HepG2 (cell line): ENCODE measurements at regions not wholly inside any gene's neighbourhood (a gene's known extent, or its start where the extent isn't known, plus 50 kb on each side); places are given as distances from the start of the nearest gene placed in this dataset.

Source experiments
- ATAC-seq: fragments of 200-7000 bp; cut with Tn5 transposase; 3 replicates; pipeline ENCODE4 v1.9.1; 2020; ENCODE audit warnings: mild to moderate bottlenecking, moderate library complexity
- BruUV-seq: library from RNA; stranded (reverse); fragments of 400-500 nt; replicated peaks from 2 replicates; lab custom pipeline; 2021; lab: Mats Ljungman, UMichigan
- CTCF ChIA-PET: fragments of 300-600 bp; formaldehyde crosslinking; extraction: SDS; loops from one replicate; lab custom pipeline; 2021; ENCODE audit warnings: low total read pairs, inconsistent platforms, low intra/inter-chr PET ratio; lab: Yijun Ruan, JAX
- POLR2A ChIA-PET: fragments of 350-600 bp; sonication (Branson Sonifier 250); formaldehyde crosslinking; loops from one replicate; lab custom pipeline; 2020; ENCODE audit warnings: antibody characterized with exemption, inconsistent platforms; lab: Yijun Ruan, JAX
- DNase-seq: peaks from one replicate; pipeline ENCODE4 v3.0.0-alpha.2; 2015; ENCODE audit warnings: low spot score
- FAIRE-seq: peaks from 3 replicates; lab custom pipeline; 2011; peaks lifted over from hg19 to GRCh38; lab: Jason Lieb, UNC
- H2AFZ ChIP-seq: one replicate; pipeline ENCODE4 v1.6.1; 2011; ENCODE audit warnings: low read length, inconsistent platforms
- H3K27ac ChIP-seq: fragments of 300-600 bp; 3 replicates; pipeline ENCODE4 v1.8.0; 2011; ENCODE audit warnings: mixed run types, mild to moderate bottlenecking, mixed read lengths, low read length, inconsistent platforms; ENCODE audit not compliant: insufficient read depth; ENCODE audit errors: extremely low read length
- H3K27me3 ChIP-seq, 2 experiments: fragments of 200-600 bp in 1 of 2; 2 replicates in 1 of 2; 3 replicates in 1 of 2; pipeline versions ENCODE4 v1.6.0 to v1.8.0; 2011; ENCODE audit warnings: low read length in 2 of 2, mild to moderate bottlenecking in 2 of 2, moderate library complexity in 2 of 2, inconsistent platforms in 1 of 2; ENCODE audit not compliant: insufficient read depth in 2 of 2, control insufficient read depth in 1 of 2
- H3K36me3 ChIP-seq, 2 experiments: fragments of 200-600 bp in 1 of 2; replicated peaks in 1 of 2; 2 replicates in 1 of 2; 3 replicates in 1 of 2; pipeline versions ENCODE4 v1.5.1 to v1.8.0; 2011; ENCODE audit warnings: low read length in 2 of 2, inconsistent platforms in 1 of 2; ENCODE audit not compliant: insufficient read depth in 2 of 2, control insufficient read depth in 1 of 2
- H3K4me1 ChIP-seq: 2 replicates; pipeline ENCODE4 v1.5.1; 2012; ENCODE audit warnings: low read length, inconsistent platforms; ENCODE audit not compliant: insufficient read depth
- H3K4me2 ChIP-seq: 2 replicates; pipeline ENCODE4 v1.6.0; 2011; ENCODE audit warnings: low read depth, low read length, inconsistent platforms
- H3K4me3 ChIP-seq, 3 experiments: fragments of 200-600 bp in 1 of 3; sonication (generic), shearing (Covaris generic) in 1 of 3; replicated peaks in 1 of 3; 2 replicates each; pipeline ENCODE4 v1.5.1; 2011 to 2016; ENCODE audit warnings: low read length in 3 of 3, inconsistent platforms in 2 of 3, low read depth in 2 of 3, mild to moderate bottlenecking in 2 of 3, control low read depth in 1 of 3, mixed read lengths in 1 of 3; ENCODE audit not compliant: insufficient read depth in 1 of 3
- H3K79me2 ChIP-seq: one replicate; pipeline ENCODE4 v1.6.1; 2011; ENCODE audit warnings: low read length, inconsistent platforms; ENCODE audit not compliant: insufficient read depth
- H3K9ac ChIP-seq: 2 replicates; pipeline ENCODE4 v1.6.0; 2011; ENCODE audit warnings: mild to moderate bottlenecking, low read depth, low read length, inconsistent platforms; ENCODE audit not compliant: insufficient read depth
- H3K9me3 ChIP-seq: 2 replicates; pipeline ENCODE4 v1.5.1; 2012; ENCODE audit warnings: mild to moderate bottlenecking, low read length
- H4K20me1 ChIP-seq: 2 replicates; pipeline ENCODE4 v1.6.0; 2011; ENCODE audit warnings: inconsistent platforms, mild to moderate bottlenecking, low read length, moderate library complexity; ENCODE audit not compliant: insufficient read depth
- KDM2A ChIP-seq: sonication (generic); formaldehyde crosslinking; IDR thresholded peaks from 2 replicates; pipeline ENCODE4 v1.4.0; 2020; ENCODE audit warnings: low read depth, missing genetic modification reagents, borderline replicate concordance
- KMT2A ChIP-seq: sonication (generic); formaldehyde crosslinking; IDR thresholded peaks from 2 replicates; pipeline ENCODE4 v1.4.0; 2020; ENCODE audit warnings: missing genetic modification reagents
- MED1 ChIP-seq: sonication (generic); formaldehyde crosslinking; IDR thresholded peaks from 2 replicates; pipeline ENCODE4 v1.4.0; 2020; ENCODE audit warnings: missing genetic modification reagents
- NAIF1 ChIP-seq: sonication (generic); formaldehyde crosslinking; IDR thresholded peaks from 2 replicates; pipeline ENCODE4 v1.5.0; 2020; ENCODE audit warnings: mild to moderate bottlenecking, missing genetic modification reagents, borderline replicate concordance
- YEATS2 ChIP-seq: sonication (generic); formaldehyde crosslinking; IDR thresholded peaks from 2 replicates; pipeline ENCODE4 v1.4.0; 2020; ENCODE audit warnings: missing genetic modification reagents, borderline replicate concordance
- ZBTB7A ChIP-seq: sonication (generic); formaldehyde crosslinking; IDR thresholded peaks from 2 replicates; pipeline ENCODE4 v1.8.0; 2022; ENCODE audit warnings: mild to moderate bottlenecking, missing genetic modification reagents
- ZNF160 ChIP-seq: sonication (generic); formaldehyde crosslinking; IDR thresholded peaks from 2 replicates; pipeline ENCODE4 v1.8.0; 2022; ENCODE audit warnings: mild to moderate bottlenecking, inconsistent platforms, missing genetic modification reagents
- ZNF790 ChIP-seq: sonication (generic); formaldehyde crosslinking; IDR thresholded peaks from 2 replicates; pipeline ENCODE4 v1.8.0; 2022; ENCODE audit warnings: missing genetic modification reagents, mild to moderate bottlenecking, borderline replicate concordance
- WGBS: methylation state at CpG from one replicate; pipeline ENCODE4 v1.1.6; 2017; ENCODE audit warnings: low lambda C conversion rate; 5-methylcytosine and 5-hydroxymethylcytosine counted together
- in situ Hi-C: cut with HindIII; loops from 2 replicates; pipeline ENCODE4 v1.10.0; 2017; ENCODE audit warnings: low pct_unique_long_range_greater_than_20kb; ENCODE audit not compliant: extremely low pct_ligation_motif_present
- intact Hi-C: fragments of 100-400 bp; cut with micrococcal nuclease; formaldehyde crosslinking; loops from one replicate; pipeline ENCODE4 v1.10.0; 2022; ENCODE audit not compliant: unreplicated experiment
- TF ChIP-seq, protein P1 (sequence below): sonication (generic); formaldehyde crosslinking; IDR thresholded peaks from 2 replicates; pipeline ENCODE4 v1.4.0; 2020; ENCODE audit warnings: missing genetic modification reagents
- TF ChIP-seq, protein P2 (sequence below): IDR thresholded peaks from 2 replicates; pipeline ENCODE4 v1.6.1; 2012; ENCODE audit warnings: inconsistent platforms
- TF ChIP-seq, protein P3 (sequence below): sonication (generic); formaldehyde crosslinking; IDR thresholded peaks from 2 replicates; pipeline ENCODE4 v1.4.0; 2020; ENCODE audit warnings: mild to moderate bottlenecking, missing genetic modification reagents, borderline replicate concordance
- TF ChIP-seq, protein P4 (sequence below): IDR thresholded peaks from 2 replicates; pipeline ENCODE4 v1.6.1; 2016; ENCODE audit warnings: low read depth, control low read depth
- TF ChIP-seq, protein P5 (sequence below): sonication (generic); formaldehyde crosslinking; conservative IDR thresholded peaks from 2 replicates; pipeline ENCODE4 v1.4.0; 2020; ENCODE audit warnings: mild to moderate bottlenecking, missing genetic modification reagents, moderate library complexity
- TF ChIP-seq, protein P6 (sequence below): sonication (generic); formaldehyde crosslinking; IDR thresholded peaks from 2 replicates; pipeline ENCODE4 v1.4.0; 2020; ENCODE audit warnings: missing genetic modification reagents, mild to moderate bottlenecking, borderline replicate concordance

DNA sequence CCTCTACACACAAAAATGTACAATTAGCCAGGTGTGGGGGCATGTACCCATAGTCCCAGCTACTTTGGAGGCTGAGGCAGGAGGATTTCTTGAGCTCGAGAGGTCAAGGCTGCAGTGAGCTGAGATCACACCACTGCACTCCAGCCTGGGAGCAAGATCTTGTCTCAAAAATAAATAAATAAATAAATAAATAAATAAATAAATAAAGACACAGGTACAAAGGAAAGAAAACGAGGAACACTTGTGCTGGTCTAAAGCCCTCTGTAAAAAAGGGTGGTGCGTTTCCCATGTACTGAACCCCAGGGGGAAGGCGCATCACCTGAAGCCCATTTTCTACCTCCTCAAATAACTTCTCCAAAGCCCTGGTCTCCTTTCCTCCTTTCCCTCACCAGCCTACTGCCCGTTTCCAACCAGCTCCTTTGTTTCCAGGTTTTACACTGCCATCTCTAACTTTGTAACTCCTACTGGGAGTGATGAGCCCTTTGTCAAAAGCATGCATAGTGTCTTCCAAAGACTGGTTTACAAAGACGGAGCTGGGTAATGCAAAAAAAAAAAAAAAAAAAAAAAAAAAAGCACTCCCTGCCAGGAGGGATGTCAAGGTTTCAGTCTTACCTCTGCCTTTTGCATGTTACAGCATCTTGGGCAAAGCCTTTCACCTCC, 81.5 kb upstream of the SOX4 start:
- intact Hi-C loops, result no loop called here
- WGBS, result 38% methylated on average over 6 of the region's 6 CpGs

More for the DNA sequence above, 81.5 kb upstream of the SOX4 start:
- no peaks in the 10 kb centered on the region for H3K79me2 ChIP-seq
- H3K36me3 ChIP-seq, result no peaks in the 10 kb centered on the region
- no TSS peak for BruUV-seq
- H3K4me1 ChIP-seq, result peaks cover 23% of the 10 kb centered on the region
- TF ChIP-seq, protein P1, sequence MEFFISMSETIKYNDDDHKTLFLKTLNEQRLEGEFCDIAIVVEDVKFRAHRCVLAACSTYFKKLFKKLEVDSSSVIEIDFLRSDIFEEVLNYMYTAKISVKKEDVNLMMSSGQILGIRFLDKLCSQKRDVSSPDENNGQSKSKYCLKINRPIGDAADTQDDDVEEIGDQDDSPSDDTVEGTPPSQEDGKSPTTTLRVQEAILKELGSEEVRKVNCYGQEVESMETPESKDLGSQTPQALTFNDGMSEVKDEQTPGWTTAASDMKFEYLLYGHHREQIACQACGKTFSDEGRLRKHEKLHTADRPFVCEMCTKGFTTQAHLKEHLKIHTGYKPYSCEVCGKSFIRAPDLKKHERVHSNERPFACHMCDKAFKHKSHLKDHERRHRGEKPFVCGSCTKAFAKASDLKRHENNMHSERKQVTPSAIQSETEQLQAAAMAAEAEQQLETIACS (CRISPR knock-in tag), result no peak
- TF ChIP-seq, protein P2, sequence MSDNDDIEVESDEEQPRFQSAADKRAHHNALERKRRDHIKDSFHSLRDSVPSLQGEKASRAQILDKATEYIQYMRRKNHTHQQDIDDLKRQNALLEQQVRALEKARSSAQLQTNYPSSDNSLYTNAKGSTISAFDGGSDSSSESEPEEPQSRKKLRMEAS, result no peak
- TF ChIP-seq, protein P3, sequence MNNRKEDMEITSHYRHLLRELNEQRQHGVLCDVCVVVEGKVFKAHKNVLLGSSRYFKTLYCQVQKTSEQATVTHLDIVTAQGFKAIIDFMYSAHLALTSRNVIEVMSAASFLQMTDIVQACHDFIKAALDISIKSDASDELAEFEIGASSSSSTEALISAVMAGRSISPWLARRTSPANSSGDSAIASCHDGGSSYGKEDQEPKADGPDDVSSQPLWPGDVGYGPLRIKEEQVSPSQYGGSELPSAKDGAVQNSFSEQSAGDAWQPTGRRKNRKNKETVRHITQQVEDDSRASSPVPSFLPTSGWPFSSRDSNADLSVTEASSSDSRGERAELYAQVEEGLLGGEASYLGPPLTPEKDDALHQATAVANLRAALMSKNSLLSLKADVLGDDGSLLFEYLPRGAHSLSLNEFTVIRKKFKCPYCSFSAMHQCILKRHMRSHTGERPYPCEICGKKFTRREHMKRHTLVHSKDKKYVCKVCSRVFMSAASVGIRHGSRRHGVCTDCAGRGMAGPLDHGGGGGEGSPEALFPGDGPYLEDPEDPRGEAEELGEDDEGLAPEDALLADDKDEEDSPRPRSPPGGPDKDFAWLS (CRISPR knock-in tag), result no peak
- TF ChIP-seq NAIF1 (CRISPR knock-in tag) (no peak), KDM2A (no peak), YEATS2 (CRISPR knock-in tag) (no peak), ZBTB7A (CRISPR knock-in tag) (no peak), ZNF160 (CRISPR knock-in tag) (no peak), ZNF790 (CRISPR knock-in tag) (no peak), MED1 (CRISPR knock-in tag) (no peak), KMT2A (CRISPR knock-in tag) (no peak)
- TF ChIP-seq, protein P4, sequence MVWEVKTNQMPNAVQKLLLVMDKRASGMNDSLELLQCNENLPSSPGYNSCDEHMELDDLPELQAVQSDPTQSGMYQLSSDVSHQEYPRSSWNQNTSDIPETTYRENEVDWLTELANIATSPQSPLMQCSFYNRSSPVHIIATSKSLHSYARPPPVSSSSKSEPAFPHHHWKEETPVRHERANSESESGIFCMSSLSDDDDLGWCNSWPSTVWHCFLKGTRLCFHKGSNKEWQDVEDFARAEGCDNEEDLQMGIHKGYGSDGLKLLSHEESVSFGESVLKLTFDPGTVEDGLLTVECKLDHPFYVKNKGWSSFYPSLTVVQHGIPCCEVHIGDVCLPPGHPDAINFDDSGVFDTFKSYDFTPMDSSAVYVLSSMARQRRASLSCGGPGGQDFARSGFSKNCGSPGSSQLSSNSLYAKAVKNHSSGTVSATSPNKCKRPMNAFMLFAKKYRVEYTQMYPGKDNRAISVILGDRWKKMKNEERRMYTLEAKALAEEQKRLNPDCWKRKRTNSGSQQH (CRISPR knock-in tag), result no peak
- TF ChIP-seq, protein P5, sequence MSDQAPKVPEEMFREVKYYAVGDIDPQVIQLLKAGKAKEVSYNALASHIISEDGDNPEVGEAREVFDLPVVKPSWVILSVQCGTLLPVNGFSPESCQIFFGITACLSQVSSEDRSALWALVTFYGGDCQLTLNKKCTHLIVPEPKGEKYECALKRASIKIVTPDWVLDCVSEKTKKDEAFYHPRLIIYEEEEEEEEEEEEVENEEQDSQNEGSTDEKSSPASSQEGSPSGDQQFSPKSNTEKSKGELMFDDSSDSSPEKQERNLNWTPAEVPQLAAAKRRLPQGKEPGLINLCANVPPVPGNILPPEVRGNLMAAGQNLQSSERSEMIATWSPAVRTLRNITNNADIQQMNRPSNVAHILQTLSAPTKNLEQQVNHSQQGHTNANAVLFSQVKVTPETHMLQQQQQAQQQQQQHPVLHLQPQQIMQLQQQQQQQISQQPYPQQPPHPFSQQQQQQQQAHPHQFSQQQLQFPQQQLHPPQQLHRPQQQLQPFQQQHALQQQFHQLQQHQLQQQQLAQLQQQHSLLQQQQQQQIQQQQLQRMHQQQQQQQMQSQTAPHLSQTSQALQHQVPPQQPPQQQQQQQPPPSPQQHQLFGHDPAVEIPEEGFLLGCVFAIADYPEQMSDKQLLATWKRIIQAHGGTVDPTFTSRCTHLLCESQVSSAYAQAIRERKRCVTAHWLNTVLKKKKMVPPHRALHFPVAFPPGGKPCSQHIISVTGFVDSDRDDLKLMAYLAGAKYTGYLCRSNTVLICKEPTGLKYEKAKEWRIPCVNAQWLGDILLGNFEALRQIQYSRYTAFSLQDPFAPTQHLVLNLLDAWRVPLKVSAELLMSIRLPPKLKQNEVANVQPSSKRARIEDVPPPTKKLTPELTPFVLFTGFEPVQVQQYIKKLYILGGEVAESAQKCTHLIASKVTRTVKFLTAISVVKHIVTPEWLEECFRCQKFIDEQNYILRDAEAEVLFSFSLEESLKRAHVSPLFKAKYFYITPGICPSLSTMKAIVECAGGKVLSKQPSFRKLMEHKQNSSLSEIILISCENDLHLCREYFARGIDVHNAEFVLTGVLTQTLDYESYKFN (CRISPR knock-in tag), result no peak
- TF ChIP-seq, protein P6, sequence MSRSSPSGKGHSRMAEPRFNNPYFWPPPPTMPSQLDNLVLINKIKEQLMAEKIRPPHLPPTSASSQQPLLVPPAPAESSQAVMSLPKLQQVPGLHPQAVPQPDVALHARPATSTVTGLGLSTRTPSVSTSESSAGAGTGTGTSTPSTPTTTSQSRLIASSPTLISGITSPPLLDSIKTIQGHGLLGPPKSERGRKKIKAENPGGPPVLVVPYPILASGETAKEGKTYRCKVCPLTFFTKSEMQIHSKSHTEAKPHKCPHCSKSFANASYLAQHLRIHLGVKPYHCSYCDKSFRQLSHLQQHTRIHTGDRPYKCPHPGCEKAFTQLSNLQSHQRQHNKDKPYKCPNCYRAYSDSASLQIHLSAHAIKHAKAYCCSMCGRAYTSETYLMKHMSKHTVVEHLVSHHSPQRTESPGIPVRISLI (CRISPR knock-in tag), result no peak
- TF ChIP-seq, all 625 proteins: peak for 0
- H3K27me3 ChIP-seq, result peaks cover 0 to 6% of the 10 kb centered on the region in 2 experiments; a peak in 2 of 5 replicates
- H3K9me3 ChIP-seq, result no peaks in the 10 kb centered on the region
- no peak overlapping the region for H3K27ac ChIP-seq
- H4K20me1 ChIP-seq, result no peaks in the 10 kb centered on the region
- H2AFZ ChIP-seq, result no peak overlapping the region
- no peak for DNase-seq
- H3K4me3 ChIP-seq, result no peak overlapping the region
- no peak overlapping the region for H3K4me2 ChIP-seq
- FAIRE-seq, result no peak
- H3K9ac ChIP-seq, result no peak overlapping the region
- ATAC-seq, result no peak
- in situ Hi-C loops, result no loop called here
- ChIA-PET POLR2A (no interaction called here), CTCF (no interaction called here)
